Stimulated activated memory B cell treated with anti-CD40 and anti-IgM and Interleukin-4, amounts not matched to agents 10 μg/mL and 1 μg/mL and 100 μg/mL, for 72 hours (primary cell): ENCODE measurements at regions not wholly inside any gene's neighbourhood (a gene's known extent, or its start where the extent isn't known, plus 50 kb on each side); places are given as distances from the start of the nearest gene placed in this dataset.

Experiments
- ATAC-seq: fragments of 150-1000 bp; cut with Tn5 transposase; 2 replicates; pipeline ENCODE4 v1.10.0; 2021
- H3K27ac Mint-ChIP-seq: one replicate; pipeline ENCODE4 v1.8.0; 2022; ENCODE audit warnings: mild to moderate bottlenecking, mixed read lengths
- H3K27me3 Mint-ChIP-seq: one replicate; pipeline ENCODE4 v1.8.0; 2022; ENCODE audit warnings: mixed read lengths
- H3K36me3 Mint-ChIP-seq: one replicate; pipeline ENCODE4 v1.8.0; 2022; ENCODE audit warnings: mixed read lengths
- H3K4me1 Mint-ChIP-seq: one replicate; pipeline ENCODE4 v1.8.0; 2022; ENCODE audit warnings: mixed read lengths
- H3K4me3 Mint-ChIP-seq: one replicate; pipeline ENCODE4 v1.8.0; 2022; ENCODE audit warnings: mild to moderate bottlenecking, moderate library complexity, mixed read lengths
- H3K9me3 Mint-ChIP-seq: one replicate; pipeline ENCODE4 v1.8.0; 2022; ENCODE audit warnings: mixed read lengths

- Mint-ChIP-seq H3K4me1 (no peaks in the 10 kb centered on the region), H3K9me3 (no peaks in the 10 kb centered on the region), H3K36me3 (no peaks in the 10 kb centered on the region), H3K27me3 (no peaks in the 10 kb centered on the region), H3K27ac (no peak overlapping the region), H3K4me3 (no peak overlapping the region)
- ATAC-seq: no peak
Measured at GRCh38 chr1:42041031-42041430, 112.2 kb upstream of the GUCA2B start.

- Mint-ChIP-seq H3K9me3 (no peaks in the 10 kb centered on the region), H3K27me3 (no peaks in the 10 kb centered on the region), H3K4me3 (no peak overlapping the region), H3K36me3 (no peaks in the 10 kb centered on the region), H3K4me1 (no peaks in the 10 kb centered on the region), H3K27ac (no peak overlapping the region)
- ATAC-seq: no peak
Measured at GRCh38 chr1:42040159-42040558, 113.1 kb upstream of the GUCA2B start.

GRCh38 chr1:42038261-42038660 lies 114.9 kb upstream of the GUCA2B start:
- no peak overlapping the region for H3K27ac Mint-ChIP-seq
- no peaks in the 10 kb centered on the region for H3K36me3 Mint-ChIP-seq
- H3K9me3 Mint-ChIP-seq: no peaks in the 10 kb centered on the region
- ATAC-seq: no peak
- H3K4me3 Mint-ChIP-seq: no peak overlapping the region
- H3K27me3 Mint-ChIP-seq: peaks cover 2% of the 10 kb centered on the region
- peaks cover 9% of the 10 kb centered on the region for H3K4me1 Mint-ChIP-seq

- Mint-ChIP-seq H3K4me1 (peaks cover 9% of the 10 kb centered on the region), H3K27ac (no peak overlapping the region), H3K4me3 (no peak overlapping the region), H3K27me3 (peaks cover 9% of the 10 kb centered on the region), H3K36me3 (no peaks in the 10 kb centered on the region), H3K9me3 (no peaks in the 10 kb centered on the region)
- no peak for ATAC-seq
Measured at GRCh38 chr1:42037586-42037985, 115.6 kb upstream of the GUCA2B start.

- H3K36me3 Mint-ChIP-seq: no peaks in the 10 kb centered on the region
- no peak overlapping the region for H3K27ac Mint-ChIP-seq
- no peak overlapping the region for H3K4me3 Mint-ChIP-seq
- H3K4me1 Mint-ChIP-seq: peaks cover 9% of the 10 kb centered on the region
- no peak for ATAC-seq
- no peaks in the 10 kb centered on the region for H3K9me3 Mint-ChIP-seq
- H3K27me3 Mint-ChIP-seq: peaks cover 13% of the 10 kb centered on the region
Measured at GRCh38 chr1:42037161-42037560, 116.0 kb upstream of the GUCA2B start.

GRCh38 chr1:42035830-42036604 lies 117.2 kb upstream of the GUCA2B start:
- Mint-ChIP-seq H3K27ac (no peak overlapping the region), H3K27me3 (peaks cover 19% of the 10 kb centered on the region), H3K9me3 (no peaks in the 10 kb centered on the region), H3K36me3 (no peaks in the 10 kb centered on the region), H3K4me3 (peak overlapping the region; percentile 79), H3K4me1 (peaks cover 9% of the 10 kb centered on the region)
- peak; percentile 96 for ATAC-seq

- peak overlapping the region; percentile 71 for H3K4me3 Mint-ChIP-seq
- peak; percentile 87 for ATAC-seq
- H3K27me3 Mint-ChIP-seq: peaks cover 19% of the 10 kb centered on the region
- H3K36me3 Mint-ChIP-seq: no peaks in the 10 kb centered on the region
- H3K9me3 Mint-ChIP-seq: no peaks in the 10 kb centered on the region
- peak overlapping the region; percentile 11 for H3K27ac Mint-ChIP-seq
- H3K4me1 Mint-ChIP-seq: peaks cover 9% of the 10 kb centered on the region
Measured at GRCh38 chr1:42035205-42035829, 116.6 kb upstream of the HIVEP3 start.

- Mint-ChIP-seq H3K4me1 (peaks cover 9% of the 10 kb centered on the region), H3K27ac (peak overlapping the region; percentile 11), H3K4me3 (peak overlapping the region; percentile 71), H3K27me3 (peaks cover 19% of the 10 kb centered on the region), H3K36me3 (no peaks in the 10 kb centered on the region), H3K9me3 (no peaks in the 10 kb centered on the region)
- no peak for ATAC-seq
Measured at GRCh38 chr1:42034426-42034825, 115.7 kb upstream of the HIVEP3 start.

- Mint-ChIP-seq H3K27me3 (peaks cover 19% of the 10 kb centered on the region), H3K4me1 (peaks cover 9% of the 10 kb centered on the region), H3K36me3 (no peaks in the 10 kb centered on the region), H3K4me3 (no peak overlapping the region), H3K9me3 (no peaks in the 10 kb centered on the region), H3K27ac (no peak overlapping the region)
- ATAC-seq: no peak
Measured at GRCh38 chr1:42033629-42034028, 114.9 kb upstream of the HIVEP3 start.

GRCh38 chr1:42017730-42018129 lies 99.0 kb upstream of the HIVEP3 start:
- ATAC-seq: no peak
- Mint-ChIP-seq H3K27me3 (peaks cover 9% of the 10 kb centered on the region), H3K9me3 (no peaks in the 10 kb centered on the region), H3K4me1 (peaks cover 6% of the 10 kb centered on the region), H3K27ac (no peak overlapping the region), H3K4me3 (no peak overlapping the region), H3K36me3 (no peaks in the 10 kb centered on the region)

- ATAC-seq: peak; percentile 72
- H3K4me1 Mint-ChIP-seq: peaks cover 6% of the 10 kb centered on the region
- no peaks in the 10 kb centered on the region for H3K36me3 Mint-ChIP-seq
- H3K27me3 Mint-ChIP-seq: peaks cover 9% of the 10 kb centered on the region
- H3K4me3 Mint-ChIP-seq: no peak overlapping the region
- no peak overlapping the region for H3K27ac Mint-ChIP-seq
- no peaks in the 10 kb centered on the region for H3K9me3 Mint-ChIP-seq
Measured at GRCh38 chr1:42017259-42017658, 98.5 kb upstream of the HIVEP3 start.

GRCh38 chr1:42014823-42015222 lies 96.1 kb upstream of the HIVEP3 start:
- H3K4me3 Mint-ChIP-seq: no peak overlapping the region
- peaks cover 6% of the 10 kb centered on the region for H3K4me1 Mint-ChIP-seq

GRCh38 chr1:42013881-42014470 lies 95.3 kb upstream of the HIVEP3 start:
- no peak for ATAC-seq
- H3K27me3 Mint-ChIP-seq: peaks cover 9% of the 10 kb centered on the region
- no peak overlapping the region for H3K4me3 Mint-ChIP-seq
- no peak overlapping the region for H3K27ac Mint-ChIP-seq
- H3K36me3 Mint-ChIP-seq: no peaks in the 10 kb centered on the region
- no peaks in the 10 kb centered on the region for H3K9me3 Mint-ChIP-seq
- H3K4me1 Mint-ChIP-seq: peaks cover 6% of the 10 kb centered on the region

More at GRCh38 chr1:42014823-42015222, 96.1 kb upstream of the HIVEP3 start:
- Mint-ChIP-seq H3K27ac (no peak overlapping the region), H3K9me3 (no peaks in the 10 kb centered on the region), H3K36me3 (no peaks in the 10 kb centered on the region), H3K27me3 (peaks cover 9% of the 10 kb centered on the region)
- no peak for ATAC-seq

- H3K27ac Mint-ChIP-seq: no peak overlapping the region
- no peak overlapping the region for H3K4me3 Mint-ChIP-seq
- H3K36me3 Mint-ChIP-seq: no peaks in the 10 kb centered on the region
- no peaks in the 10 kb centered on the region for H3K9me3 Mint-ChIP-seq
- peaks cover 9% of the 10 kb centered on the region for H3K27me3 Mint-ChIP-seq
- H3K4me1 Mint-ChIP-seq: peaks cover 6% of the 10 kb centered on the region
- ATAC-seq: no peak
Measured at GRCh38 chr1:42012852-42013251, 94.1 kb upstream of the HIVEP3 start.

GRCh38 chr1:42010381-42010780 lies 91.7 kb upstream of the HIVEP3 start:
- peaks cover 12% of the 10 kb centered on the region for H3K4me1 Mint-ChIP-seq
- peaks cover 5% of the 10 kb centered on the region for H3K27me3 Mint-ChIP-seq
- H3K9me3 Mint-ChIP-seq: no peaks in the 10 kb centered on the region
- no peak overlapping the region for H3K27ac Mint-ChIP-seq
- no peaks in the 10 kb centered on the region for H3K36me3 Mint-ChIP-seq
- ATAC-seq: no peak
- H3K4me3 Mint-ChIP-seq: no peak overlapping the region

- H3K27ac Mint-ChIP-seq: no peak overlapping the region
- no peak for ATAC-seq
- no peaks in the 10 kb centered on the region for H3K9me3 Mint-ChIP-seq
- peaks cover 7% of the 10 kb centered on the region for H3K27me3 Mint-ChIP-seq
- no peak overlapping the region for H3K4me3 Mint-ChIP-seq
- peaks cover 6% of the 10 kb centered on the region for H3K4me1 Mint-ChIP-seq
- H3K36me3 Mint-ChIP-seq: no peaks in the 10 kb centered on the region
Measured at GRCh38 chr1:42008264-42008663, 89.5 kb upstream of the HIVEP3 start.
